ENCODE measurements at regions not wholly inside any gene's neighbourhood (a gene's known extent, or its start where the extent isn't known, plus 50 kb on each side); places are given as distances from the start of the nearest gene placed in this dataset.

- Histone ChIP-seq H3K4me3 (no peak overlapping the region), H3K27me3 (no peaks in the 10 kb centered on the region), H3K4me1 (no peaks in the 10 kb centered on the region), H3K36me3 (no peaks in the 10 kb centered on the region), H3K27ac (no peak overlapping the region), H3K9me3 (no peaks in the 10 kb centered on the region)
- ATAC-seq (no peak), DNase-seq (no peak)
- 59% methylated on average over 6 of the region's 6 CpGs for WGBS (ENCODE audit: insufficient coverage, low coverage, low lambda C conversion rate, missing lambda C conversion rate)
- intact Hi-C loops (cut with DNase I) = no loop called here
- TF ChIP-seq POLR2A (IDR thresholded peaks at IDR 0.05) (no peak), CTCF (IDR thresholded peaks at IDR 0.05) (no peak)
These were observed 385.1 kb downstream of the CHSY3 start for GRCh38 chr5:130289132-130290088.

GRCh38 chr5:130287438-130287837 is 383.2 kb downstream of the CHSY3 start:
- H3K9me3 ChIP-seq = no peaks in the 10 kb centered on the region
- no peak overlapping the region for H3K4me3 ChIP-seq
- no peak for DNase-seq
- no peaks in the 10 kb centered on the region for H3K4me1 ChIP-seq
- no peaks in the 10 kb centered on the region for H3K27me3 ChIP-seq
- intact Hi-C loops (cut with DNase I) = no loop called here
- ATAC-seq = no peak
- H3K36me3 ChIP-seq = no peaks in the 10 kb centered on the region
- H3K27ac ChIP-seq = no peak overlapping the region
- TF ChIP-seq POLR2A (IDR thresholded peaks at IDR 0.05) = no peak
- no peak for TF ChIP-seq CTCF (IDR thresholded peaks at IDR 0.05)

GRCh38 chr5:130286971-130287370 is 382.7 kb downstream of the CHSY3 start:
- Histone ChIP-seq H3K4me3 (no peak overlapping the region), H3K4me1 (no peaks in the 10 kb centered on the region), H3K36me3 (no peaks in the 10 kb centered on the region), H3K27ac (no peak overlapping the region), H3K27me3 (no peaks in the 10 kb centered on the region), H3K9me3 (no peaks in the 10 kb centered on the region)
- TF ChIP-seq POLR2A (IDR thresholded peaks at IDR 0.05) (no peak), CTCF (IDR thresholded peaks at IDR 0.05) (no peak)
- WGBS (ENCODE audit: insufficient coverage, low coverage, low lambda C conversion rate, missing lambda C conversion rate) = 56% methylated on average over 2 of the region's 2 CpGs
- DNase-seq (no peak), ATAC-seq (no peak)
- intact Hi-C loops (cut with DNase I) = no loop called here

GRCh38 chr5:130282049-130282448 is 377.8 kb downstream of the CHSY3 start:
- Histone ChIP-seq H3K9me3 (no peaks in the 10 kb centered on the region), H3K27me3 (no peaks in the 10 kb centered on the region), H3K4me1 (no peaks in the 10 kb centered on the region), H3K36me3 (no peaks in the 10 kb centered on the region), H3K4me3 (no peak overlapping the region), H3K27ac (no peak overlapping the region)
- ATAC-seq (no peak), DNase-seq (no peak)
- WGBS (ENCODE audit: insufficient coverage, low coverage, low lambda C conversion rate, missing lambda C conversion rate) = 80% methylated on average over 1 of the region's 1 CpG
- no peak for TF ChIP-seq CTCF (IDR thresholded peaks at IDR 0.05)
- TF ChIP-seq POLR2A (IDR thresholded peaks at IDR 0.05) = no peak
- intact Hi-C loops (cut with DNase I) = no loop called here

Measured in right lobe of liver (tissue), 6 donors.